Activated CD4-positive, alpha-beta T cell treated with anti-CD3 and anti-CD28 coated beads for 36 hours (primary cell): ENCODE measurements at regions not wholly inside any gene's neighbourhood (a gene's known extent, or its start where the extent isn't known, plus 50 kb on each side); places are given as distances from the start of the nearest gene placed in this dataset.
A peak's percentile ranks its signal among the peaks of the same experiment; 100 is the strongest.

Experiments
- ATAC-seq: fragments of 200-7000 bp; cut with Tn5 transposase; one replicate; pipeline ENCODE4 v1.10.0; 2021; ENCODE audit warnings: mild to moderate bottlenecking, moderate library complexity
- CTCF ChIA-PET: fragments of 350-600 bp; sonication (Branson Sonifier 250); formaldehyde crosslinking; loops from one replicate; lab custom pipeline; 2021; ENCODE audit warnings: antibody characterized with exemption; lab: Charles Lee
- POLR2A ChIA-PET: fragments of 350-600 bp; sonication (Branson Sonifier 250); formaldehyde crosslinking; loops from one replicate; lab custom pipeline; 2021; ENCODE audit warnings: antibody characterized with exemption, inconsistent platforms; lab: Charles Lee
- DNase-seq: peaks from one replicate; pipeline ENCODE4 v3.0.0-alpha.2; 2020
- H3K27ac Mint-ChIP-seq: one replicate; pipeline ENCODE4 v1.8.0; 2021; ENCODE audit warnings: mixed read lengths
- H3K27me3 Mint-ChIP-seq: one replicate; pipeline ENCODE4 v1.8.0; 2021; ENCODE audit warnings: mixed read lengths
- H3K36me3 Mint-ChIP-seq: one replicate; pipeline ENCODE4 v1.8.0; 2021; ENCODE audit warnings: low read depth, mixed read lengths
- H3K4me1 Mint-ChIP-seq: one replicate; pipeline ENCODE4 v1.8.0; 2021; ENCODE audit warnings: mixed read lengths
- H3K4me3 Mint-ChIP-seq: one replicate; pipeline ENCODE4 v1.8.0; 2021; ENCODE audit warnings: mild to moderate bottlenecking, moderate library complexity, mixed read lengths
- H3K9me3 Mint-ChIP-seq: one replicate; pipeline ENCODE4 v1.8.0; 2021; ENCODE audit warnings: low read depth, mixed read lengths
- intact Hi-C, 2 experiments: fragments of 100-400 bp; cut with DNase I in 1 of 2; cut with micrococcal nuclease in 1 of 2; formaldehyde crosslinking; loops; one replicate each; pipeline versions ENCODE4 v1.14.2 to v1.15.1; 2022 to 2024; cut with DNase I, micrococcal nuclease

DNA sequence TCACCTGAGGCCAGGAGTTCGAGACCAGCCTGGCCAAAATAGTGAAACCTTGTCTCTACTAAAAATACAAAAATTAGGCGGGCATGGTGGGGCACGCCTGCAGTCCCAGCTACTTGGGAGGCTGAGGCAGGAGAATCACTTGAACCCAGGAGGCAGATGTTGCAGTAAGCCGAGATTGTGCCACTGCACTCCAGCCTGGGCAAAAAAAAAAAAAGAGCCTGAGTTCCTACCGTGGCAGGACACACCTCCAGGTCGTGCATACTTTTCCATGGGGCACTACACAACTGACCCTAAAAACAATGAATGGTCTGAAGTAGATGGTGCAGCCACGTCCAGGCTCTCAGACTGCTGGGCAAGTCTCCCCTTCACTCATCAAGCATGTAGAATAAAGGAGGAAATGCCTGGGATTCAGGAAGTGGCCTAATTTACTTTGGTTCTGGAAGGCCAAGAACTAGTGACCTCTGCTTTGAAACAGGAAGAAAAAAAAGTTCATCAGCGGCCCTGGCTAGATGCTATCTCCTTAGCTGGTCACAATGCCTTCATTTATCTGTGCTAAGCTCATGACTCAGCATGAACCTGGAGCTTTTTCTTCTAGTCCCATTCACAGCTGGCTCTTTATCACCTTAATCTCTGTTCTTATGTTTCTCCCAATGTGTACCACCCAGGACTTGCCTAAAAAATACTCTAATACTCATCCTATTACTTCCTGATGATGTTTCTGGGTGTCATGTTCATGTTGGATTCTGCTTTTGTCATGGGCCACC, 55.8 kb upstream of the OR6J1 start:
- no peak overlapping the region for H3K27ac Mint-ChIP-seq
- no peak overlapping the region for H3K4me3 Mint-ChIP-seq
- H3K4me1 Mint-ChIP-seq: no peaks in the 10 kb centered on the region
- no peaks in the 10 kb centered on the region for H3K9me3 Mint-ChIP-seq
- DNase-seq (no peak), ATAC-seq (no peak)
- CTCF ChIA-PET: no interaction called here
- intact Hi-C loops: no loop called here
- H3K27me3 Mint-ChIP-seq: peaks cover 29% of the 10 kb centered on the region
- POLR2A ChIA-PET: interaction anchor here (0.7 kb wide), 1 partner anchor 50 kb away, joined by 4 read pairs; no protein-coding TSS in a partner anchor
- no peaks in the 10 kb centered on the region for H3K36me3 Mint-ChIP-seq

DNA sequence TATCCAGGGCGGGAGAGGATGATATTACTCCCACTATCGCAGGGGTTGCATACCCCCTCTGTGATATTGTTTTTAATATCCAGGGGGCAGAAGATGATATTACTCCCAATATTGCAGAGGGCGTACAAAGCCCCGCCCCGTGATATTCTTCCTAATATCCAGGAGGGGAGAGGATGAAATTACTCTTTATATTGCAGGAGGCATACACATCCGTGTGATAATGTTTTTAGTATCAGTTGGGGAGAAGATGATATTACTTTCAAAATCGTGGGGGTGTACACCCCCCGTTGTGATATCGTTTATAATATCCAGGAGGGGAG, 52.9 kb upstream of the OXA1L start:
- no peak for DNase-seq
- intact Hi-C loops: loop anchor here (1.0 to 5.0 kb wide), 6 partner anchors 53 to 156 kb away; partner anchors contain the start of gene OXA1L (in 1 of the 2)
- Mint-ChIP-seq H3K9me3 (no peaks in the 10 kb centered on the region), H3K27me3 (peaks cover 14% of the 10 kb centered on the region), H3K4me1 (peaks cover 8% of the 10 kb centered on the region), H3K4me3 (peak overlapping the region; percentile 77), H3K27ac (peak overlapping the region; percentile 86), H3K36me3 (no peaks in the 10 kb centered on the region)
- ChIA-PET CTCF (interaction anchor here (0.6 to 0.7 kb wide), 2 partner anchors 129 to 1712 kb away, joined by 3 to 4 read pairs; no protein-coding TSS in a partner anchor), POLR2A (no interaction called here)
- no peak for ATAC-seq

- POLR2A ChIA-PET: no interaction called here
- Mint-ChIP-seq H3K4me3 (no peak overlapping the region), H3K4me1 (peaks cover 8% of the 10 kb centered on the region), H3K36me3 (no peaks in the 10 kb centered on the region), H3K9me3 (no peaks in the 10 kb centered on the region), H3K27ac (no peak overlapping the region), H3K27me3 (peaks cover 14% of the 10 kb centered on the region)
- peak; percentile 5 for ATAC-seq
- CTCF ChIA-PET: interaction anchor here (0.9 kb wide), 2 partner anchors 62 to 145 kb away, joined by 3 read pairs; no protein-coding TSS in a partner anchor
- intact Hi-C loops: no loop called here
- DNase-seq: peak; percentile 16
Measured at GRCh38 chr14:22715186-22715812, 51.2 kb upstream of the OXA1L start.

DNA sequence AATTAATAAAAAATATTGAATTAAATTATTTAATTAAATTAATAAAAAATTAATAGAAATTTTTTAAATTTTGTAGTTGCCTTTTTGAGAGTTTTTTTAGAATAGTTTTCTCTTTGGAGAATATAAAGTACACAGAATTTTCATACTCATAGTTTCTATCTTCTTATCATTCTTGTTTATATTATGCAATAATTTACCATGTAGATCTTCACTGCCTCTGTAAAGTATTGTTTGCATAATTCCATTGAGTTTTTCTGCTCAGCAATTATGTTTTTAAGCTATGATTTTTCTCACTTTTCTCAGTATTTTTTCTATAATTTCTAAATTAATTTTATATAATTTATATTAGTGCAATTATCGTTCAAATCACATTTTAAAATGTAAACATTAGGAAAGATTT, 50.6 kb upstream of the OXA1L start:
- intact Hi-C loops: no loop called here
- ATAC-seq (no peak), DNase-seq (no peak)
- peaks cover 8% of the 10 kb centered on the region for H3K4me1 Mint-ChIP-seq
- peaks cover 10% of the 10 kb centered on the region for H3K27me3 Mint-ChIP-seq
- H3K9me3 Mint-ChIP-seq: no peaks in the 10 kb centered on the region
- CTCF ChIA-PET: interaction anchor here (0.6 to 0.9 kb wide), 4 partner anchors 23 to 145 kb away, joined by 3 to 4 read pairs (median 3); no protein-coding TSS in a partner anchor
- POLR2A ChIA-PET: no interaction called here
- H3K27ac Mint-ChIP-seq: no peak overlapping the region
- H3K36me3 Mint-ChIP-seq: no peaks in the 10 kb centered on the region
- H3K4me3 Mint-ChIP-seq: no peak overlapping the region
